ENCODE measurements at regions not wholly inside any gene's neighbourhood (a gene's known extent, or its start where the extent isn't known, plus 50 kb on each side); places are given as distances from the start of the nearest gene placed in this dataset.
"Not testable (repeated sequence)": the region's sequence is repeated elsewhere in the genome, so short reads cannot be mapped to it uniquely, and the experiment has no call there.

GRCh38 chr1:170457325-170458050 is 74.5 kb upstream of the GORAB start:
- TF ChIP-seq, protein P1, sequence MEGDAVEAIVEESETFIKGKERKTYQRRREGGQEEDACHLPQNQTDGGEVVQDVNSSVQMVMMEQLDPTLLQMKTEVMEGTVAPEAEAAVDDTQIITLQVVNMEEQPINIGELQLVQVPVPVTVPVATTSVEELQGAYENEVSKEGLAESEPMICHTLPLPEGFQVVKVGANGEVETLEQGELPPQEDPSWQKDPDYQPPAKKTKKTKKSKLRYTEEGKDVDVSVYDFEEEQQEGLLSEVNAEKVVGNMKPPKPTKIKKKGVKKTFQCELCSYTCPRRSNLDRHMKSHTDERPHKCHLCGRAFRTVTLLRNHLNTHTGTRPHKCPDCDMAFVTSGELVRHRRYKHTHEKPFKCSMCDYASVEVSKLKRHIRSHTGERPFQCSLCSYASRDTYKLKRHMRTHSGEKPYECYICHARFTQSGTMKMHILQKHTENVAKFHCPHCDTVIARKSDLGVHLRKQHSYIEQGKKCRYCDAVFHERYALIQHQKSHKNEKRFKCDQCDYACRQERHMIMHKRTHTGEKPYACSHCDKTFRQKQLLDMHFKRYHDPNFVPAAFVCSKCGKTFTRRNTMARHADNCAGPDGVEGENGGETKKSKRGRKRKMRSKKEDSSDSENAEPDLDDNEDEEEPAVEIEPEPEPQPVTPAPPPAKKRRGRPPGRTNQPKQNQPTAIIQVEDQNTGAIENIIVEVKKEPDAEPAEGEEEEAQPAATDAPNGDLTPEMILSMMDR (IDR thresholded peaks at IDR 0.05) = not testable (repeated sequence)
- TF ChIP-seq POLR2A, POLR2AphosphoS5 (IDR thresholded peaks at IDR 0.05): not testable (repeated sequence)

Measured in gastroesophageal sphincter (tissue), 3 donors.